WTC11 (cell line): ENCODE measurements at regions not wholly inside any gene's neighbourhood (a gene's known extent, or its start where the extent isn't known, plus 50 kb on each side); places are given as distances from the start of the nearest gene placed in this dataset.

ENCODE experiments used
- ATAC-seq: fragments of 200-7000 bp; cut with Tn5 transposase; 2 replicates; pipeline ENCODE4 v1.10.0; 2021; ENCODE audit warnings: mild to moderate bottlenecking, moderate library complexity
- CTCF ChIA-PET: fragments of 300-600 bp; sonication (Branson Sonifier 250); formaldehyde crosslinking; loops from one replicate; lab custom pipeline; 2021; ENCODE audit warnings: antibody characterized with exemption; lab: Charles Lee
- POLR2A ChIA-PET: fragments of 350-600 bp; sonication (Branson Sonifier 250); formaldehyde crosslinking; loops from one replicate; lab custom pipeline; 2021; ENCODE audit warnings: antibody characterized with exemption; lab: Charles Lee
- DNase-seq: peaks from one replicate; pipeline ENCODE4 v3.0.0; 2021; ENCODE audit warnings: low spot score
- H3K27ac Mint-ChIP-seq: 2 replicates; pipeline ENCODE4 v1.8.0; 2021; ENCODE audit warnings: mixed read lengths
- H3K27me3 Mint-ChIP-seq: 2 replicates; pipeline ENCODE4 v1.8.0; 2021; ENCODE audit warnings: low read depth, mild to moderate bottlenecking, moderate library complexity, mixed read lengths
- H3K36me3 Mint-ChIP-seq: 2 replicates; pipeline ENCODE4 v1.8.0; 2021; ENCODE audit warnings: mixed read lengths
- H3K4me1 Mint-ChIP-seq: 2 replicates; pipeline ENCODE4 v1.8.0; 2022; ENCODE audit warnings: mixed read lengths
- H3K4me3 Mint-ChIP-seq: 2 replicates; pipeline ENCODE4 v1.8.0; 2021; ENCODE audit warnings: mild to moderate bottlenecking, moderate library complexity, mixed read lengths
- H3K9me3 Mint-ChIP-seq: 2 replicates; pipeline ENCODE4 v1.8.0; 2021; ENCODE audit warnings: mixed read lengths
- AR ChIP-seq: fragments of 250-450 bp; sonication (Bioruptor Pico); IDR thresholded peaks from 2 replicates; pipeline ENCODE4 v1.9.0; 2021; ENCODE audit warnings: mild to moderate bottlenecking
- CTCF ChIP-seq: fragments of 200-600 bp; IDR thresholded peaks from 2 replicates; pipeline ENCODE4 v1.8.0; 2022; ENCODE audit warnings: antibody characterized with exemption
- EMX1 ChIP-seq: fragments of 250-450 bp; sonication (Bioruptor Pico); IDR thresholded peaks from 2 replicates; pipeline ENCODE4 v1.8.0; 2021; ENCODE audit warnings: mild to moderate bottlenecking
- ESRRA ChIP-seq: sonication (generic); formaldehyde crosslinking; IDR thresholded peaks from 2 replicates; pipeline ENCODE4 v1.8.1; 2022; ENCODE audit warnings: mild to moderate bottlenecking, missing genetic modification reagents, borderline replicate concordance
- FOXK1 ChIP-seq: sonication (generic); formaldehyde crosslinking; IDR thresholded peaks from 2 replicates; pipeline ENCODE4 v1.8.0; 2022; ENCODE audit warnings: mild to moderate bottlenecking, moderate library complexity, missing genetic modification reagents
- GABPB1 ChIP-seq: sonication (generic); formaldehyde crosslinking; IDR thresholded peaks from 2 replicates; pipeline ENCODE4 v1.8.1; 2023; ENCODE audit warnings: mild to moderate bottlenecking, missing genetic modification reagents
- GTF2I ChIP-seq: fragments of 250-450 bp; sonication (Bioruptor Pico); conservative IDR thresholded peaks from 2 replicates; pipeline ENCODE4 v1.4.0; 2021; ENCODE audit warnings: mild to moderate bottlenecking
- NFATC4 ChIP-seq: fragments of 250-450 bp; sonication (Bioruptor Pico); IDR thresholded peaks from 2 replicates; pipeline ENCODE4 v1.9.0; 2021; ENCODE audit warnings: mild to moderate bottlenecking
- OVOL2 ChIP-seq: fragments of 250-450 bp; sonication (Bioruptor Pico); IDR thresholded peaks from 2 replicates; pipeline ENCODE4 v1.9.0; 2021; ENCODE audit warnings: mild to moderate bottlenecking, borderline replicate concordance
- SOX15 ChIP-seq: fragments of 250-450 bp; sonication (Bioruptor Pico); IDR thresholded peaks from 2 replicates; pipeline ENCODE4 v1.9.0; 2021; ENCODE audit warnings: mild to moderate bottlenecking
- ZNF532 ChIP-seq: fragments of 250-450 bp; sonication (Bioruptor Pico); IDR thresholded peaks from 2 replicates; pipeline ENCODE4 v1.9.0; 2021; ENCODE audit warnings: mild to moderate bottlenecking, borderline replicate concordance
- ZNF671 ChIP-seq: fragments of 250-450 bp; sonication (Bioruptor Pico); IDR thresholded peaks from 2 replicates; pipeline ENCODE4 v1.8.0; 2021; ENCODE audit warnings: mild to moderate bottlenecking
- TF ChIP-seq, protein P1 (sequence below): sonication (generic); formaldehyde crosslinking; IDR thresholded peaks from 2 replicates; pipeline ENCODE4 v1.8.1; 2023; ENCODE audit warnings: mild to moderate bottlenecking, missing genetic modification reagents, borderline replicate concordance
- TF ChIP-seq, protein P2 (sequence below): sonication (generic); formaldehyde crosslinking; IDR thresholded peaks from 2 replicates; pipeline ENCODE4 v1.8.0; 2022; ENCODE audit warnings: mild to moderate bottlenecking, missing genetic modification reagents
- TF ChIP-seq, protein P3 (sequence below): sonication (generic); formaldehyde crosslinking; IDR thresholded peaks from 2 replicates; pipeline ENCODE4 v1.8.1; 2022; ENCODE audit warnings: low read depth, mild to moderate bottlenecking, moderate library complexity, missing genetic modification reagents, borderline replicate concordance

DNA sequence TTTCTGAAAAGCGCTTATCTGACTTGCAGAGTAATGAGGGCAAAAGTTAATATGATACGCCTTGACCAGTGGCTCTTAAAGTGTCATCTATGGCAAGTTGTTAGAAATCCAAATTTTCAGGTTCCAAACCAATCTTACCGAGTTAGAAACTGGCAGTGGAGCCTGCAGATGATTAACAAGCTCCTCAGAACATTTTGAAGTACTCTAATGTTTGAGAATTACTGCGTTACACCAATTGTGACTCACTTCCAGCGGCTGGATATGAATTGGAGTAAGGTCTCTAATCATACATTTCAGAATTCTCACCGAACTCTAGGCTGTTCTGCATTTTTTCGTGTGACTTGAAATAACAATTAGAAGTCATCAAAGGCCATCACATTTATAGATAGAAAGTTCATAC is 73.5 kb upstream of the TMPRSS15 start (continued):
- TF ChIP-seq, protein P1, sequence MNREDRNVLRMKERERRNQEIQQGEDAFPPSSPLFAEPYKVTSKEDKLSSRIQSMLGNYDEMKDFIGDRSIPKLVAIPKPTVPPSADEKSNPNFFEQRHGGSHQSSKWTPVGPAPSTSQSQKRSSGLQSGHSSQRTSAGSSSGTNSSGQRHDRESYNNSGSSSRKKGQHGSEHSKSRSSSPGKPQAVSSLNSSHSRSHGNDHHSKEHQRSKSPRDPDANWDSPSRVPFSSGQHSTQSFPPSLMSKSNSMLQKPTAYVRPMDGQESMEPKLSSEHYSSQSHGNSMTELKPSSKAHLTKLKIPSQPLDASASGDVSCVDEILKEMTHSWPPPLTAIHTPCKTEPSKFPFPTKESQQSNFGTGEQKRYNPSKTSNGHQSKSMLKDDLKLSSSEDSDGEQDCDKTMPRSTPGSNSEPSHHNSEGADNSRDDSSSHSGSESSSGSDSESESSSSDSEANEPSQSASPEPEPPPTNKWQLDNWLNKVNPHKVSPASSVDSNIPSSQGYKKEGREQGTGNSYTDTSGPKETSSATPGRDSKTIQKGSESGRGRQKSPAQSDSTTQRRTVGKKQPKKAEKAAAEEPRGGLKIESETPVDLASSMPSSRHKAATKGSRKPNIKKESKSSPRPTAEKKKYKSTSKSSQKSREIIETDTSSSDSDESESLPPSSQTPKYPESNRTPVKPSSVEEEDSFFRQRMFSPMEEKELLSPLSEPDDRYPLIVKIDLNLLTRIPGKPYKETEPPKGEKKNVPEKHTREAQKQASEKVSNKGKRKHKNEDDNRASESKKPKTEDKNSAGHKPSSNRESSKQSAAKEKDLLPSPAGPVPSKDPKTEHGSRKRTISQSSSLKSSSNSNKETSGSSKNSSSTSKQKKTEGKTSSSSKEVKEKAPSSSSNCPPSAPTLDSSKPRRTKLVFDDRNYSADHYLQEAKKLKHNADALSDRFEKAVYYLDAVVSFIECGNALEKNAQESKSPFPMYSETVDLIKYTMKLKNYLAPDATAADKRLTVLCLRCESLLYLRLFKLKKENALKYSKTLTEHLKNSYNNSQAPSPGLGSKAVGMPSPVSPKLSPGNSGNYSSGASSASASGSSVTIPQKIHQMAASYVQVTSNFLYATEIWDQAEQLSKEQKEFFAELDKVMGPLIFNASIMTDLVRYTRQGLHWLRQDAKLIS (CRISPR knock-in tag), result no peak
- TF ChIP-seq SOX15 (CRISPR knock-in tag) (no peak), ZNF671 (CRISPR knock-in tag) (no peak), AR (CRISPR knock-in tag) (no peak), NFATC4 (CRISPR knock-in tag) (no peak)
- TF ChIP-seq, protein P2, sequence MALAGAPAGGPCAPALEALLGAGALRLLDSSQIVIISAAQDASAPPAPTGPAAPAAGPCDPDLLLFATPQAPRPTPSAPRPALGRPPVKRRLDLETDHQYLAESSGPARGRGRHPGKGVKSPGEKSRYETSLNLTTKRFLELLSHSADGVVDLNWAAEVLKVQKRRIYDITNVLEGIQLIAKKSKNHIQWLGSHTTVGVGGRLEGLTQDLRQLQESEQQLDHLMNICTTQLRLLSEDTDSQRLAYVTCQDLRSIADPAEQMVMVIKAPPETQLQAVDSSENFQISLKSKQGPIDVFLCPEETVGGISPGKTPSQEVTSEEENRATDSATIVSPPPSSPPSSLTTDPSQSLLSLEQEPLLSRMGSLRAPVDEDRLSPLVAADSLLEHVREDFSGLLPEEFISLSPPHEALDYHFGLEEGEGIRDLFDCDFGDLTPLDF (CRISPR knock-in tag), result no peak

DNA sequence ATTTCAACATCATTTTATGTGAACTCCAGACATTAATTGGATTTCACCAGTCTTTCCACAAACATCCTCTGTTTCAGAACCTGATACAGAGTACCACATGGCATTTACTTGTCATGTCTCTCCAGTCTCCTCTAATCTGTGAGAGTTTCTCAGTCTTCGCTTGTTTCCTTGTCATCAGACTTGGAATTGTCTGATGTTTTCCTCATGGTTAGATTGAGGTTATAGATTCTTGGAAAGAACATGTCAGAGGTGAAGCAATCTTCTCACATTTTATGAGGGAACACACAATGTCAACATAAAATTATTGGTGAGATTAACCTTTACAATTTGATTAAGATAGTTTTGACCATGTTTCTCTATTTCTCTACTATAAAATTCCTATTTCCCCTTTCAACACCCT is 74.9 kb upstream of the TMPRSS15 start:
- Mint-ChIP-seq H3K4me3 (no peak overlapping the region), H3K27me3 (no peaks in the 10 kb centered on the region), H3K27ac (no peak overlapping the region), H3K9me3 (peaks cover 11% of the 10 kb centered on the region), H3K36me3 (peaks cover 4% of the 10 kb centered on the region), H3K4me1 (peaks cover 5% of the 10 kb centered on the region; the same call in 1 of the 2 replicates)
- DNase-seq, result no peak
- ATAC-seq, result no peak
- ChIA-PET CTCF (no interaction called here), POLR2A (no interaction called here)
- no peak for TF ChIP-seq GABPB1 (CRISPR knock-in tag)
- TF ChIP-seq ZNF532 (CRISPR knock-in tag), result no peak
- no peak for TF ChIP-seq EMX1 (CRISPR knock-in tag)
- no peak for TF ChIP-seq OVOL2
- TF ChIP-seq, protein P3, sequence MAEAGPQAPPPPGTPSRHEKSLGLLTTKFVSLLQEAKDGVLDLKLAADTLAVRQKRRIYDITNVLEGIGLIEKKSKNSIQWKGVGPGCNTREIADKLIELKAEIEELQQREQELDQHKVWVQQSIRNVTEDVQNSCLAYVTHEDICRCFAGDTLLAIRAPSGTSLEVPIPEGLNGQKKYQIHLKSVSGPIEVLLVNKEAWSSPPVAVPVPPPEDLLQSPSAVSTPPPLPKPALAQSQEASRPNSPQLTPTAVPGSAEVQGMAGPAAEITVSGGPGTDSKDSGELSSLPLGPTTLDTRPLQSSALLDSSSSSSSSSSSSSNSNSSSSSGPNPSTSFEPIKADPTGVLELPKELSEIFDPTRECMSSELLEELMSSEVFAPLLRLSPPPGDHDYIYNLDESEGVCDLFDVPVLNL (CRISPR knock-in tag), result no peak
- no peak for TF ChIP-seq GTF2I (CRISPR knock-in tag)
- no peak for TF ChIP-seq FOXK1
- no peak for TF ChIP-seq ESRRA (CRISPR knock-in tag)
- no peak for TF ChIP-seq CTCF
- TF ChIP-seq, all 79 proteins: peak for 0
